Liver (tissue), 8 donors: ENCODE measurements at regions not wholly inside any gene's neighbourhood (a gene's known extent, or its start where the extent isn't known, plus 50 kb on each side); places are given as distances from the start of the nearest gene placed in this dataset.
"Not testable (repeated sequence)": the region's sequence is repeated elsewhere in the genome, so short reads cannot be mapped to it uniquely, and the experiment has no call there.

Source experiments
- DNase-seq: peaks from one replicate; pipeline ENCODE4 v3.0.0-alpha.2; 2017; ENCODE audit warnings: low spot score
- H3K27ac ChIP-seq, 2 donors: one replicate each; pipeline ENCODE4 v1.7.0; 2013; ENCODE audit warnings: inconsistent platforms in 2 of 2, low read length in 2 of 2, control low read depth in 1 of 2, low read depth in 1 of 2, mild to moderate bottlenecking in 1 of 2
- H3K27me3 ChIP-seq, 4 donors: one replicate each; pipeline versions ENCODE4 v1.6.1 to v1.7.0; 2013; ENCODE audit warnings: low read length in 3 of 4, inconsistent platforms in 1 of 4, mild to moderate bottlenecking in 1 of 4, moderate library complexity in 1 of 4; ENCODE audit not compliant: control insufficient read depth in 4 of 4, insufficient read depth in 4 of 4
- H3K36me3 ChIP-seq, 4 donors: one replicate each; pipeline versions ENCODE4 v1.6.1 to v1.7.0; 2013; ENCODE audit warnings: low read length in 3 of 4, mild to moderate bottlenecking in 3 of 4, low read depth in 1 of 4, moderate library complexity in 1 of 4; ENCODE audit not compliant: control insufficient read depth in 4 of 4, insufficient read depth in 3 of 4
- H3K4me1 ChIP-seq, 4 donors: one replicate each; pipeline versions ENCODE4 v1.6.1 to v1.7.0; 2013; ENCODE audit warnings: low read length in 3 of 4, mild to moderate bottlenecking in 3 of 4, moderate library complexity in 1 of 4; ENCODE audit not compliant: control insufficient read depth in 4 of 4, insufficient read depth in 4 of 4
- H3K4me3 ChIP-seq, 3 donors: one replicate each; pipeline versions ENCODE4 v1.6.1 to v1.7.0; 2013; ENCODE audit warnings: low read length in 3 of 3, control low read depth in 1 of 3, low read depth in 1 of 3, mild to moderate bottlenecking in 1 of 3
- H3K9ac ChIP-seq, 2 donors: one replicate each; pipeline ENCODE4 v1.7.0; 2013; ENCODE audit warnings: low read length in 2 of 2, mild to moderate bottlenecking in 2 of 2, moderate library complexity in 2 of 2, control low read depth in 1 of 2, low read depth in 1 of 2
- H3K9me3 ChIP-seq, 4 donors: one replicate each; pipeline versions ENCODE4 v1.6.1 to v1.7.0; 2013; ENCODE audit warnings: low read length in 3 of 4; ENCODE audit not compliant: control insufficient read depth in 4 of 4
- CTCF ChIP-seq: fragments of 150-350 bp; IDR thresholded peaks from 2 replicates; pipeline ENCODE4 v1.5.1; 2017; ENCODE audit warnings: improper control_type of control experiment, low read depth, low read length; ENCODE audit not compliant: missing input control
- FOXA1 ChIP-seq: IDR thresholded peaks from 2 replicates; pipeline ENCODE4 v1.6.1; 2016; ENCODE audit warnings: antibody characterized with exemption
- FOXA2 ChIP-seq: IDR thresholded peaks from 2 replicates; pipeline ENCODE4 v1.6.1; 2016; ENCODE audit warnings: antibody characterized with exemption
- GABPA ChIP-seq, 2 donors: IDR thresholded peaks in 1 of 2; conservative IDR thresholded peaks in 1 of 2; 2 replicates each; pipeline ENCODE4 v1.6.1; 2016; ENCODE audit warnings: antibody characterized with exemption in 2 of 2, mild to moderate bottlenecking in 1 of 2, moderate library complexity in 1 of 2
- HNF4A ChIP-seq, 2 donors: conservative IDR thresholded peaks; 2 replicates each; pipeline ENCODE4 v1.6.1; 2016; ENCODE audit warnings: antibody characterized with exemption in 2 of 2, mild to moderate bottlenecking in 2 of 2
- HNF4G ChIP-seq: IDR thresholded peaks from 2 replicates; pipeline ENCODE4 v1.6.1; 2016; ENCODE audit warnings: antibody characterized with exemption
- MAX ChIP-seq: IDR thresholded peaks from 2 replicates; pipeline ENCODE4 v1.6.1; 2016; ENCODE audit warnings: antibody characterized with exemption
- NR2F2 ChIP-seq: IDR thresholded peaks from 2 replicates; pipeline ENCODE4 v1.6.1; 2016; ENCODE audit warnings: antibody characterized with exemption
- RAD21 ChIP-seq, 2 donors: IDR thresholded peaks; 2 replicates each; pipeline ENCODE4 v1.6.1; 2016; ENCODE audit warnings: antibody characterized with exemption in 2 of 2, mild to moderate bottlenecking in 2 of 2
- SP1 ChIP-seq: IDR thresholded peaks from 2 replicates; pipeline ENCODE4 v1.6.1; 2018; ENCODE audit warnings: antibody characterized with exemption, mild to moderate bottlenecking
- TAF1 ChIP-seq: conservative IDR thresholded peaks from 2 replicates; pipeline ENCODE4 v1.6.1; 2016; ENCODE audit warnings: antibody characterized with exemption, mild to moderate bottlenecking
- YY1 ChIP-seq: IDR thresholded peaks from 2 replicates; pipeline ENCODE4 v1.6.1; 2016; ENCODE audit warnings: antibody characterized with exemption, mild to moderate bottlenecking
- WGBS: extraction: QIAGEN DNeasy Blood & Tissue Kit; methylation state at CpG from one replicate; pipeline ENCODE4 v1.1.7; 2013; 5-methylcytosine and 5-hydroxymethylcytosine counted together
- TF ChIP-seq, protein P1 (sequence below): IDR thresholded peaks from 2 replicates; pipeline ENCODE4 v1.6.1; 2016; ENCODE audit warnings: antibody characterized with exemption
- donor health status: healthy.
- donor health status: healthy.
- donor health status: healthy.
- donor health status: healthy.
- donor health status: healthy.

DNA sequence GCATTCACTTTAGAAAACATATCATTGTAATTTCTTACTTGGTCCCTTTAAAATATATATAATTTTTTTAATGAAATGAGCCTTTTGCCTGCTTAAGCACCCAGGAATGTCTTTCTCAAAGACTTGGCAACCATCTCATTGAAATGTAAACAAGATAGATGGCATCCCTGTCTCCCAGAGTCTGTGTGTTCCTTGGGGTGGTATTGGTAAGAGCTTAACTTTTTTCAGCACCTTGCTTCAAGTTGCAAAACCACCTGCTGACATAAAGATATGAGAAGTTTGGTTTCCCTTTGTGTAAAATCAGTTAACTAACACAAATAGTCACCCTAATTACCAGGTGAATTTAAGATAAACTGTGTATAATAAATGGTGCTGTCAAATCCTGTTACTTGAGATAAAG lies 266.9 kb downstream of the DSC3 start:
- Histone ChIP-seq H3K36me3 (no peaks in the 10 kb centered on the region), H3K9me3 (no peaks in the 10 kb centered on the region), H3K27ac (no peak overlapping the region), H3K27me3 (no peaks in the 10 kb centered on the region), H3K4me1 (no peaks in the 10 kb centered on the region), H3K4me3 (no peak overlapping the region), H3K9ac (no peak overlapping the region)
- TF ChIP-seq HNF4G (no peak), GABPA (IDR thresholded peaks at IDR 0.05 in 1 of 2, conservative IDR thresholded peaks at IDR 0.05 in 1 of 2) (no peak), HNF4A (conservative IDR thresholded peaks at IDR 0.05) (no peak), MAX (no peak), FOXA1 (no peak)
- no peak for DNase-seq

- H3K9ac ChIP-seq, H3K36me3 ChIP-seq, H3K4me1 ChIP-seq, H3K27me3 ChIP-seq, H3K4me3 ChIP-seq, H3K9me3 ChIP-seq, H3K27ac ChIP-seq, DNase-seq: not testable (repeated sequence)
- WGBS: 58% methylated on average over 4 of the region's 4 CpGs
Measured at GRCh38 chr18:30772170-30772569, 270.4 kb downstream of the DSC3 start.

- H3K4me1 ChIP-seq: no peaks in the 10 kb centered on the region
- H3K9ac ChIP-seq: no peak overlapping the region
- TF ChIP-seq NR2F2: no peak
- TF ChIP-seq SP1: no peak
- TF ChIP-seq HNF4A (conservative IDR thresholded peaks at IDR 0.05): no peak
- no peak for TF ChIP-seq CTCF
- TF ChIP-seq FOXA2: no peak
- H3K27me3 ChIP-seq: no peaks in the 10 kb centered on the region
- WGBS: 16% methylated on average over 1 of the region's 1 CpG
- no peaks in the 10 kb centered on the region for H3K9me3 ChIP-seq
- no peak overlapping the region for H3K27ac ChIP-seq
- H3K4me3 ChIP-seq: no peak overlapping the region
- no peaks in the 10 kb centered on the region for H3K36me3 ChIP-seq
- DNase-seq: no peak
Measured at GRCh38 chr18:30766053-30766452, 276.5 kb downstream of the DSC3 start.

- Histone ChIP-seq H3K9me3 (no peaks in the 10 kb centered on the region), H3K9ac (no peak overlapping the region), H3K27ac (no peak overlapping the region), H3K4me3 (no peak overlapping the region), H3K36me3 (no peaks in the 10 kb centered on the region), H3K4me1 (no peaks in the 10 kb centered on the region), H3K27me3 (no peaks in the 10 kb centered on the region)
- WGBS: 67% methylated on average over 4 of the region's 4 CpGs
- no peak for DNase-seq
- TF ChIP-seq, protein P1, sequence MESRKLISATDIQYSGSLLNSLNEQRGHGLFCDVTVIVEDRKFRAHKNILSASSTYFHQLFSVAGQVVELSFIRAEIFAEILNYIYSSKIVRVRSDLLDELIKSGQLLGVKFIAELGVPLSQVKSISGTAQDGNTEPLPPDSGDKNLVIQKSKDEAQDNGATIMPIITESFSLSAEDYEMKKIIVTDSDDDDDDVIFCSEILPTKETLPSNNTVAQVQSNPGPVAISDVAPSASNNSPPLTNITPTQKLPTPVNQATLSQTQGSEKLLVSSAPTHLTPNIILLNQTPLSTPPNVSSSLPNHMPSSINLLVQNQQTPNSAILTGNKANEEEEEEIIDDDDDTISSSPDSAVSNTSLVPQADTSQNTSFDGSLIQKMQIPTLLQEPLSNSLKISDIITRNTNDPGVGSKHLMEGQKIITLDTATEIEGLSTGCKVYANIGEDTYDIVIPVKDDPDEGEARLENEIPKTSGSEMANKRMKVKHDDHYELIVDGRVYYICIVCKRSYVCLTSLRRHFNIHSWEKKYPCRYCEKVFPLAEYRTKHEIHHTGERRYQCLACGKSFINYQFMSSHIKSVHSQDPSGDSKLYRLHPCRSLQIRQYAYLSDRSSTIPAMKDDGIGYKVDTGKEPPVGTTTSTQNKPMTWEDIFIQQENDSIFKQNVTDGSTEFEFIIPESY: no peak
- TF ChIP-seq GABPA (IDR thresholded peaks at IDR 0.05 in 1 of 2, conservative IDR thresholded peaks at IDR 0.05 in 1 of 2) (no peak), TAF1 (no peak), FOXA2 (no peak), RAD21 (IDR thresholded peaks at IDR 0.05) (no peak), YY1 (no peak)
Measured at GRCh38 chr18:30765247-30765646, 277.3 kb downstream of the DSC3 start.
